Ecto neural progenitor cell (in vitro differentiated cells): ENCODE measurements at regions not wholly inside any gene's neighbourhood (a gene's known extent, or its start where the extent isn't known, plus 50 kb on each side); places are given as distances from the start of the nearest gene placed in this dataset.
"Not testable (repeated sequence)": the region's sequence is repeated elsewhere in the genome, so short reads cannot be mapped to it uniquely, and the experiment has no call there.

Experiments used
- DNase-seq: peaks from one replicate; pipeline ENCODE4 v3.0.0-alpha.2; 2018; ENCODE audit warnings: low spot score

GRCh38 chr13:21261487-21262216, 85.2 kb downstream of the MRPL57 start:
- DNase-seq, result not testable (repeated sequence)

DNA sequence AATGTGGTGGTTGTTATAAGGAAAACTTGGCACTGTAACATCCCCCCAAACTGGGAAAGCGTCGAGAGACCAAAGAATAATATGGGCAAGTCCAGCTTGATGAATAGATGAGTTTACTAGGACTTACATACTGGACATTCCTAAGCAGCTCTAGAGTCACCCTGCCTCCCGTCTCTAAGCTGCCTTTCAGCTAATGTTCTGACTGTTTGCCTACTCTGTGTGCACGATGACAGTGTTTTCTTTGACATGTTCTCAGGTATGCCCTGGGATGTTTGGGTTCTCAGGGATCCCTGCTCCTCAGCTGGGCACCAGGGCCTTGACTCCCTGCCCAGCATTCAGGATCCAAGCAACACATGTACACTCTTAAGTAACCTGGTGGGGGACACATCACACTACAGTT, 87.5 kb downstream of the MRPL57 start:
- DNase-seq, result not testable (repeated sequence)

DNA sequence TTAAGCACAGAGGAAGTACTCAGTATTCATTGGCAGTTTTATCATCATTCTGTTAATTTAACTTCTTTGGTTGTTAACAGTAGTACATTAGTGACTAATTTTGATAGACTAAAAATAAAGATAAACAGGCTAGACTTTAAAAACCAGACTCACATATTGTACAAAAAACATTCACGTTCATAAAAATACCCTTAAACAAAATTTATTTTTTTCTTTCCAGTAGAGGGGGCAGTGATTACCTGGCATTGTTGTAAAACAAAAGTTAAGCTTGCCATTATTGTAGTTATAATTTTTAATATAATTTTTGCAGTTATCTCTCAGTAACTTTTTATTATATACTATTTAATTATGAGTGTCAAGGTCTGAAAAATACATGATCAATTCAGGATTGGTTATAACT, 92.0 kb downstream of the MRPL57 start:
- DNase-seq, result not testable (repeated sequence)

- not testable (repeated sequence) for DNase-seq
These were observed 96.0 kb downstream of the MRPL57 start for GRCh38 chr13:21272439-21272838.

GRCh38 chr13:21274457-21274856, 98.0 kb downstream of the MRPL57 start:
- DNase-seq, result not testable (repeated sequence)

DNA sequence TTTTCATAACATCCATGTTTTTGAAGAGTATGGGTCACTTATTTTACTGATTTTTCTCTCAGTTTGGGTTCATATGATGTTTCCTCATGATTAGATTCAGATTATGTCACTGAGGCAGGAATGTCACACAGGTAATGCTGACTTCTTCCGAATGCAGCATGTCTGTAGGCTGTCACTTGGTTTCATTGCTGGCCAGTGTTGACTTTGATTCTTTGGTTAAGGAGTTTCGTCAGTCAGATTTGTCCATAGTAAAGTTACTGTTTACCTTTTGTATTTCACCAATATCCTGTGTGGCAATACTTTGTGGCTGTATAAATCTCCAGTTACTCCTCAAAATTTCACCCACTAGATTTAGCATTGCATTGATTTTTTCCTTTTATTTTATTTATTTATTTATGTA, 105.6 kb downstream of the MRPL57 start:
- DNase-seq, result no peak

DNA sequence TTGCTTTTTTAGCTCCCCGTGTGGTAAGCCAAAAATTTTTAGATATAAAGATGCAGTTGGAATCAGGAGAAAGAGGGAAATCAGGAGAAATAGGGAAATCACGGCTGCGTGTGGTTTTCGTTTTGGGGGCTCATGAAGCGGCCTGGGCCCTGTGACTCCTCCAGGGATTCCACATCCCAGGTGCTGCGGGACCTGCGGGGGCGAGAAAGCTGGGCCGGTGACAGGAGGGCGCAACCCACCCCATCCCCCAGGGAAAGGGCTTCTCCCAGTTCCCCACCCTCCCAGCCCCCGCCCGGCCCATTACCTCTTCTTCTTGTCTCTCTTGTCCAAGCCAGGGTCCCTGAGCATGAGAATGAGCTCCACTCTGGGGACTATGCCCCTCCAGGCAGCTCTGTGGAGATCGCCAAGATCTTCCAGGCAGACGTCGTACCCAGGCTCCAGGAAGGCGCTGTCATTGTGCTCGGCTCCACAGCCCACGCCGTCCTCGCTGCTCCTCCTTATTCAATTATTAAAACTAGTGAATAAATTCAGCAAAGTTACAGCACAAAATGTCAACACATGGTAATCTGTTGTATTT, 111.0 kb downstream of the MRPL57 start:
- no peak for DNase-seq

- no peak for DNase-seq
These were observed 113.0 kb downstream of the MRPL57 start for GRCh38 chr13:21289475-21289874.

DNA sequence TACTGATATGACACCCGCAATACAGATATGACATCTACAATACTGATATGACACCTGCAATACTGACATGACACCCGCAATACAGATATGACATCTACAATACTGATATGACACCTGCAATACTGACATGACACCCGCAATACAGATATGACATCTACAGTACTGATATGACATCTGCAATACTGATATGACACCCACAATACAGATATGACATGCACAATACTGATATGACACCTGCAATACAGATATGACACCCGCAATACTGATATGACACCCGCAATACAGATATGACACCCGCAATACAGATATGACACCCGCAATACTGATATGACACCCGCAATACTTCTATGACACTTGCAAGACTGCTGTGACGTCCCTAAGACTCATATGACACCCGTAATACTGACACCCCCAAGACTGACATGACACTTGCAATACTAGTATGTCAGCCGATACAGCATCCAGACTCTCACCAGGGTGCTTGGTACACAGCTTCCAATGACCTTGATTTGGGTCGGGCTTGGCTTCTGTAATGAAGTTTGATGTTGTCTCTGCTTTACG, 114.1 kb downstream of the MRPL57 start:
- not testable (repeated sequence) for DNase-seq

DNA sequence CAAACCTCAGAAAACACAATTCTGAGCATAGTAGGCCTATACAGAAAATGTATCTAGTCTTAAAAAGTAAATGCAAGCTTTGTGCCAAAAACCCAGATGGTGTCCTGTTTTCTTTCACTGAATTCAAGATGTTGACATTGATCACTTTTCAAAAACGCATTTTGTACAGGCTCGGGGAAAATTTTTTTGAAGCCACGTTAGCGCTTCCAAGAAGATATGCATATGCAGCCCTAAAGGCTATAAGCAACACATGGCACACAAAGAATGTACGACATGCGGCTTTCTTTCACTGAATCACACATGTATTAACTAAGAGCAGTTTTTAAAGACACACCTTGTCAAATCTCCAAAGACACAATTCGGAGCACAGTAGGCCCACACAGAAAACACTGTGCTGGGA, 115.4 kb downstream of the MRPL57 start:
- DNase-seq, result no peak

GRCh38 chr13:21296991-21297390, 120.5 kb downstream of the MRPL57 start:
- peak; percentile 64 for DNase-seq

DNA sequence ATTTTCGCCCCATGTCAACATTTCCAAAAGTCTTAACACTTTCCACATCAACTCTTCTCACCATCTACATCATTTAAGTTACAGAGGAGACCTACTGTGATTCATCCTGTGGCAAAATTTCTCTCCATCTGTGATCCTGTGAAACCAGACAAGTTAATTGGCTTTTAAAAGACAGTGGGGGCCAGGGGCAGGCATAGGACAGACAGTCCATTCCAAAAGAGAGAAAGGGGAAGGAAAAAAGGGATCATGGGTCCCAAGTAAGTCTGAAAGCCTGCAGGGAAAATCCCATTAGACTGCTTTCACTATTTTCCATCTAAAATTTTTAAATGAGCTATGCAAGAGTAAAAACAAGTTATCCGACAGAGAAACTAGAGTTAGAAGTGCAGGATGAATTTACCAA, 121.0 kb downstream of the MRPL57 start:
- DNase-seq, result no peak

DNA sequence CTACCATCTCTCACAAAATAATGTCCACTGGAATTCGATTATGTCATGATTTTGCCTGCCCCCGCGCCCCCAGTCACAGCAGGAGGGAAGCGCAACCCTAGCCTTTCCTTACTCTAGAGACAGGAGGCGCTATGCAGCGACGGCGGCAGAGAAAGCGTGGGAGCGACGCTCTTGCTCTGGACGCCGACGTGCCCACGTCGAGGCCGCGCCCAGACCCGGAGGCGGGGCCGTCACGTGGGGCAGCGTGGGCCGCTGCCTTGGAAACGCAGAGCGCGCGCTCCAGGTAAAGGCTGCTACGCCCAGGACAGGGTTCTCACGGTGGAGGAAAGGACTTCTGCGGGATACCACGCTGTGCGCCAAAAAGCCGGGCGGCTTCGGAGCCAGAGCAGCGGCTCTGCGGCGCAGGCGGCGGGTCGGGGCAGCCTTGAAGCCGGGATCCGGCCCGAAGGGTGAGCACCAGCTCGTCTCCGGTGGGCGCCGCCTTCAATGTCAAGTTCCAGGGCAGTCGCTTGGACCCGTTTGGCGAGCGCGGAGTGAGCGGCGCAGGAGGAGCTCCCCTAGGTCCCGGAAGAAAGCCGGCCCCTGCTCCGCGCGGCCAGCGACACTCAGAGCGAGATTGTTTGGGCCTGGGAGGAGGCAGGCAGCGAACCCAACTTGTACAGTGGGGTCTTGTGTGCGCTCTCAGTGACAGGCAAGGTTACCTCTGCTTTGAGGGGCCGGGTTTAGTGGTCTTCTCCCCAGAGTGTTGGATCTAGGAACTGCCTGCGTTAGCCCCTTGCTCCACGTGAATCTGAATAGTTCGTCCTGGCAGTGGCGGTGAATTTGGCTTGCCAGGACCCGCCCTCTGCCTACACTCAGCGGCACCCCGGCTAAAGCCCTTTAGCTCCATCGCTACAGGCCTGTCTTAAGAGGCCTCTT, 121.7 kb downstream of the MRPL57 start:
- peak; percentile 86 for DNase-seq

GRCh38 chr13:21304256-21304655, 127.8 kb downstream of the MRPL57 start:
- DNase-seq, result no peak

GRCh38 chr13:21306300-21307073, 130.0 kb downstream of the MRPL57 start:
- not testable (repeated sequence) for DNase-seq

DNA sequence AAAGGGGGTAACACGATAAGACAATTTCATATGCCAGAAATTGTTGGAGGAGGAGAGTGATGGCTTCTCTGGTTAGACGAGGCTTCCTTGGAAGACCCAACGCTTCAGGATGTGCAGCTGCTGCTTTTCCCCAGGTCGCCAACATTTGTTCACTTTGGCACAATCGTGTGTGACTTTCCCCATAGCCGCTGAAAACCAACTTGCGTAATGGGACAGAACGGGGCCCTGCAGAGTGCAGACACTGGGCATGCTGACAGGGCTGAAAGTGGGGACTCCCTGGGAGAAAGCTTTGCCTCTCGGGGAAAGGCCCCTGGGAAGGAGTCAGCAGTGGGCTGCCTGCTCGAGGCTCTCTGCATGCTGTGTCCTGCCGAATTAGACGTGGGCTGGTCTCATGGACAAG, 130.7 kb downstream of the MRPL57 start:
- DNase-seq, result not testable (repeated sequence)

DNA sequence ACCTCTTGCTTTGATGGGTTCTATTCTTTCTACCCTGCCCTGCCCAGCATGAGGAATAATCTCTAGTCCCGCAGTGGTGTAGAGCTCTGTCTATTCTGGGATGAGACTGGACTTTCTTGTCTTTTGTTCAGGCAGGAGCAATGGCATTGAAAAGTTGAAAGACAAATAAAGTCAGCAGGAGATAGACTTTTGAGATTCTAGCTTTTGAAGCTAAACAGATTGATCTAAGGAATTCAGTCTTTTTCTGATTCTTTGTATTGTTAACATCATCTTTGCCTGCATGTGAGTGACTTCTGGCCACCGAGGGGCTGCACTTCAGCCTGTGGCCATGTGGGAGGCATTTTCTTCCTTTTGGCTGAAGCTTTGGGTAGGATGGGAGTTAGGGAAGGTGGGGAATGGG, 132.4 kb downstream of the MRPL57 start:
- no peak for DNase-seq

- no peak for DNase-seq
These were observed 133.2 kb downstream of the MRPL57 start for GRCh38 chr13:21309542-21310172.

DNA sequence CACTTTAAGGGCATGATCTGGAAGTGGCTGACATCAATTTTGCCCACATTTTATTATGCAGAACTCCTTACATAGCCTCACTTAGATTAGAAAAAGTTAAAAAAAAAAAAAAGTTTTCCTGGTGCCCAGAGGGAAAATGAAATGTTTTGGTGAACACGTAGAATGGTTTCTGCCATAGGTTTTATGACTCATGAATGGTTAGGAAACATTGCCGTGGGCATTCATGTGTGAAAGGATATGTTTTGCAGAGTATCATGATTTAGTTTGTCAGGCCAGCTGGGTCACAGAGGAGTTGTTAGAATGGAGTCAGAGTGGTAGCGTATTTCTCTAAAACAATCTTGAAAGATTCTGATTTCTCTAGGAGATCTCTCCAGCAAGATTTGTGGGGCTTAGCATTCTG, 133.8 kb downstream of the MRPL57 start:
- DNase-seq, result no peak

- DNase-seq, result not testable (repeated sequence)
These were observed 138.5 kb downstream of the MRPL57 start for GRCh38 chr13:21314976-21315375.

DNA sequence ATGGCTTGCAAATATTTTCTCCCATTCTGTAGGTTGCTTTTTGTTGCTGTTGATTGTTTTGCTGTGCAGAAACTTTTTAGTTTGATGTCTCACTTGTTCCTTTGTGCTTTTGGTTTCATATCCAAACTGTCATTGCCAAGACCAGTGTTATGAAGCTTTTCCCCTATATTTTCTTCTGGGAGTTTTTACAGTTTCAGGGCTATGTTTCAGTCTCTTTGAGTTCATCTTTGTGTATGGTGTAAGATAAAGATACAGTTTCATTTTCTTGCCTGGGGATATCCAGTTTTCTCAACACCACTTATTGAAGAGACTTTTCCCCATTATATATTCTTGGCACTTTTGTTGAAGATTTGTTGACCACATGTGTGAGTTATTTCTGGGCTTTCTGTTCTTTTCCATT, 139.9 kb downstream of the MRPL57 start:
- DNase-seq, result no peak
